Nephron progenitor cell (in vitro differentiated cells): ENCODE measurements at regions not wholly inside any gene's neighbourhood (a gene's known extent, or its start where the extent isn't known, plus 50 kb on each side); places are given as distances from the start of the nearest gene placed in this dataset.

Experiments used
- DNase-seq: peaks from one replicate; pipeline ENCODE4 v3.0.0; 2021
- H3K27ac Mint-ChIP-seq: 2 replicates; pipeline ENCODE4 v1.8.0; 2021; ENCODE audit warnings: mild to moderate bottlenecking, moderate library complexity, mixed read lengths
- H3K27me3 Mint-ChIP-seq: 2 replicates; pipeline ENCODE4 v1.8.0; 2021; ENCODE audit warnings: mild to moderate bottlenecking, low read depth, mixed read lengths; ENCODE audit not compliant: poor library complexity
- H3K36me3 Mint-ChIP-seq: 2 replicates; pipeline ENCODE4 v1.8.0; 2021; ENCODE audit warnings: low read depth, mixed read lengths
- H3K4me1 Mint-ChIP-seq: 2 replicates; pipeline ENCODE4 v1.8.0; 2021; ENCODE audit warnings: mixed read lengths
- H3K4me3 Mint-ChIP-seq: 2 replicates; pipeline ENCODE4 v1.8.0; 2021; ENCODE audit warnings: mild to moderate bottlenecking, moderate library complexity, mixed read lengths
- H3K9me3 Mint-ChIP-seq: 2 replicates; pipeline ENCODE4 v1.8.0; 2021; ENCODE audit warnings: mild to moderate bottlenecking, moderate library complexity, mixed read lengths
- TF ChIP-seq, protein P1 (sequence below): fragments of 200-600 bp; sonication (generic); IDR thresholded peaks from 2 replicates; pipeline ENCODE4 v1.5.0; 2021; ENCODE audit warnings: antibody characterized with exemption

DNA sequence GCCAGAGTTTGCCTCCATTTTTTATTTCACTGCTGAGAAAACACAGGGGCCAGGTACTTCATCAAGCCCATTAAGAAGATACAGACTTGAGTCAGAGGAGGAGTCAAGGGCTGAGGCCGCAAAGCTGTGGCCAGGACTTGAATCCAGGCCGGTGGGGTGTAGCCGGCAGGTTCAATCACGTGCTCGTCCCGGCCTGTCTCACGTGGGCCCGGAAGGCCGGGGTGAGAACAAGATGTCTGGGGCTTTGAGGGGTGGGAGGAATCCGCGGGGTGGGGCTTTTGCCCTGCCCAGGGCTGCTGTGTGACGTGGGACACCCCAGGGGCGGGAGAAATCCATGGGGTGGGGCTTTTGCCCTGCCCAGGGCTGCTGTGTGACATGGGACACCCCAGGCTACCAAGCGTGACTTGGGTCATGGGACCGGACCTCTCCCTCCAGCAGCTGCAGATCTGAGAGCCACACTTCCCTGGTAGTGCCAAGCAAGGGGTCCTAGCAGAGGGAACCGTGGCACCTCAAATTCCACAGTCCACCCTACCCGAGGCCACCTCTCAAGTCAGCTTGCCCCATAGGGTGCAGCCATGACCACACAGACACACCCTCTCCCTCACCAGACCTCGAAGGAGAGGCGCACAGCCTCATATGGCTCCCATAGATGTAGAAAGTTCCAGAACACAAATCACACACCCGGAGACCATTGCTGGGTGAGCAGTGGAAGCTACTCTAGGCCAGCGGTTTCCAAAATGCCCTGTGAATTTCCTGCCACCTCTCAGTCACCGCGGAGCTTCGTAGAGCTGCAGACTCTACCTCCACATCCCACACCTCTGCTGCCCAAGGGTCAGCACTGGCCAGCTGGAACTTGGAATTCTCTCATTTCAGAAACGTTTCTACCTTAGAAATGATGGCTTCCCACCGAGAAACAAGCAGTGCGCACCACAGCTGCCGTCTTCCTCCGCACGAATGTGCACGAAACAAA, 156.1 kb downstream of the DLL1 start:
- H3K9me3 Mint-ChIP-seq: peaks cover 38% of the 10 kb centered on the region
- no peak overlapping the region for H3K27ac Mint-ChIP-seq
- DNase-seq: no peak
- H3K4me1 Mint-ChIP-seq: peaks cover 28% of the 10 kb centered on the region
- no peak overlapping the region for H3K4me3 Mint-ChIP-seq
- H3K36me3 Mint-ChIP-seq: peaks cover 8% of the 10 kb centered on the region
- TF ChIP-seq, protein P1, sequence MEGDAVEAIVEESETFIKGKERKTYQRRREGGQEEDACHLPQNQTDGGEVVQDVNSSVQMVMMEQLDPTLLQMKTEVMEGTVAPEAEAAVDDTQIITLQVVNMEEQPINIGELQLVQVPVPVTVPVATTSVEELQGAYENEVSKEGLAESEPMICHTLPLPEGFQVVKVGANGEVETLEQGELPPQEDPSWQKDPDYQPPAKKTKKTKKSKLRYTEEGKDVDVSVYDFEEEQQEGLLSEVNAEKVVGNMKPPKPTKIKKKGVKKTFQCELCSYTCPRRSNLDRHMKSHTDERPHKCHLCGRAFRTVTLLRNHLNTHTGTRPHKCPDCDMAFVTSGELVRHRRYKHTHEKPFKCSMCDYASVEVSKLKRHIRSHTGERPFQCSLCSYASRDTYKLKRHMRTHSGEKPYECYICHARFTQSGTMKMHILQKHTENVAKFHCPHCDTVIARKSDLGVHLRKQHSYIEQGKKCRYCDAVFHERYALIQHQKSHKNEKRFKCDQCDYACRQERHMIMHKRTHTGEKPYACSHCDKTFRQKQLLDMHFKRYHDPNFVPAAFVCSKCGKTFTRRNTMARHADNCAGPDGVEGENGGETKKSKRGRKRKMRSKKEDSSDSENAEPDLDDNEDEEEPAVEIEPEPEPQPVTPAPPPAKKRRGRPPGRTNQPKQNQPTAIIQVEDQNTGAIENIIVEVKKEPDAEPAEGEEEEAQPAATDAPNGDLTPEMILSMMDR: no peak
- H3K27me3 Mint-ChIP-seq: peaks cover 8% of the 10 kb centered on the region

- H3K4me3 Mint-ChIP-seq: no peak overlapping the region
- peaks cover 8% of the 10 kb centered on the region for H3K36me3 Mint-ChIP-seq
- no peak overlapping the region for H3K27ac Mint-ChIP-seq
- no peak for DNase-seq
- H3K9me3 Mint-ChIP-seq: peaks cover 31% of the 10 kb centered on the region
- TF ChIP-seq, protein P1: no peak
- H3K4me1 Mint-ChIP-seq: peaks cover 28% of the 10 kb centered on the region
- peaks cover 8% of the 10 kb centered on the region for H3K27me3 Mint-ChIP-seq
Observed at GRCh38 chr6:170134031-170134470, 156.8 kb downstream of the DLL1 start.

DNA sequence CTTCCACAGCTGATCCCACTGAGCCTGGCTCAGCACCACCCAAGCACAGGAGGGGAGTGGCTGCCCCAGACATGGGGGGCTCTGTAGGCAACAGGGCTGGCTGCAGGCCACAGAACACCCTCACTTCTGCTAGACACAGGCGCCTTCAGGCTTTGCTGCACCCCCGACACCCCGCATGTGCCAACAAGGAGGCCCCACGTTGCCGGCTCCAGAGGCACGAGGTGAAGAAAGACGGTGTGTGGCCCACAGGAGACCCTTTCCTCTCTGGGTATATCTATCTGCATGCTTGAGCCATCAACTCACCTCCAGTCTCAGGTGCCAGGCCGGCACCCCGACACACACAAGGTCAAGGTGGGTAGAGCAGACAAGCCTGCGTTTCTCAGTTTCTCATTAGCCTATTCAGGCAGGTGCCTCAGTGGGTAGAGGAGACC, 158.3 kb downstream of the DLL1 start:
- Mint-ChIP-seq H3K4me1 (peaks cover 28% of the 10 kb centered on the region), H3K9me3 (peaks cover 17% of the 10 kb centered on the region), H3K27me3 (peaks cover 5% of the 10 kb centered on the region), H3K4me3 (no peak overlapping the region), H3K36me3 (no peaks in the 10 kb centered on the region), H3K27ac (no peak overlapping the region)
- TF ChIP-seq, protein P1: no peak
- DNase-seq: no peak

DNA sequence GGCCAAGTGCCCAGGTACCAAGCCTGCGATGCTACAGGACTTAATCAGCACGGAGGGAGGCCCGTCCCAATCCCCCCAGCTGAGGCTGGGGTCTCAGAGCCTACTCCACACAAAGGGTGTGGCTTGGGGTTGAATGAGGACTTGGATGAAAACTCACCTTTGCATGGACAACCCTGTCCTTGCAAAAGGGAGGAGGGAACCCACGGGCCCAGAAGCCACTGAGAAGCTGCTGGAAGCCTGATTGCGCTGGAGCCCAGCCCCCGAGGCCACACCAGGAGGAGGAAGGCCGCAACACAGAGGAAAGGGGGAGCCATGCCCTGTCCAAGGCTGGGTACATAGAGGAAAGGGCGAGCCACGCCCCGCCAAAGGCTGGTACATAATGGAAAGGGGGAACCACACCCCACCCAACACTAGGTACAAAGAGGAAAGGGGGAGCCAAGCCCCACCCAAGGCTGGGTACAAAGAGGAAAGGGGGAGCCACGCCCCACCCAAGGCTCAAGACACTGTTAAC, 158.8 kb downstream of the DLL1 start:
- peaks cover 13% of the 10 kb centered on the region for H3K9me3 Mint-ChIP-seq
- no peak overlapping the region for H3K27ac Mint-ChIP-seq
- H3K27me3 Mint-ChIP-seq: peaks cover 5% of the 10 kb centered on the region
- H3K36me3 Mint-ChIP-seq: no peaks in the 10 kb centered on the region
- no peak for DNase-seq
- TF ChIP-seq, protein P1: no peak
- no peak overlapping the region for H3K4me3 Mint-ChIP-seq
- peaks cover 31% of the 10 kb centered on the region for H3K4me1 Mint-ChIP-seq

- peaks cover 38% of the 10 kb centered on the region for H3K4me1 Mint-ChIP-seq
- no peak for DNase-seq
- H3K27me3 Mint-ChIP-seq: peaks cover 10% of the 10 kb centered on the region
- H3K9me3 Mint-ChIP-seq: peaks cover 13% of the 10 kb centered on the region
- no peaks in the 10 kb centered on the region for H3K36me3 Mint-ChIP-seq
- H3K27ac Mint-ChIP-seq: no peak overlapping the region
- H3K4me3 Mint-ChIP-seq: no peak overlapping the region
- TF ChIP-seq, protein P1: no peak
Observed at GRCh38 chr6:170131351-170131750, 159.5 kb downstream of the DLL1 start.
